SK-N-MC (cell line): ENCODE measurements at regions not wholly inside any gene's neighbourhood (a gene's known extent, or its start where the extent isn't known, plus 50 kb on each side); places are given as distances from the start of the nearest gene placed in this dataset.

Experiments used
- DNase-seq: peaks from one replicate; pipeline ENCODE4 v3.0.0-alpha.2; 2011; ENCODE audit warnings: low read depth, low spot score
- H3K27ac ChIP-seq: fragments of 200-600 bp; sonication (generic); 2 replicates; pipeline ENCODE4 v1.5.1; 2016; ENCODE audit warnings: mixed run types
- H3K36me3 ChIP-seq: fragments of 200-600 bp; sonication (generic); 2 replicates; pipeline ENCODE4 v1.6.1; 2017; ENCODE audit warnings: antibody characterized with exemption, low read length, mixed read lengths; ENCODE audit not compliant: insufficient read depth
- H3K4me3 ChIP-seq: fragments of 200-600 bp; sonication (generic); 2 replicates; pipeline ENCODE4 v1.5.1; 2016
- H3K9ac ChIP-seq: fragments of 200-600 bp; sonication (generic); 2 replicates; pipeline ENCODE4 v1.8.0; 2017; ENCODE audit warnings: mixed run types, mixed read lengths; ENCODE audit not compliant: insufficient read length
- H3K9me3 ChIP-seq: fragments of 200-600 bp; sonication (generic); 2 replicates; pipeline ENCODE4 v1.6.1; 2017; ENCODE audit warnings: low read depth, mild to moderate bottlenecking, antibody characterized with exemption, low read length, moderate library complexity, mixed read lengths
- EZH2 ChIP-seq: fragments of 200-600 bp; sonication (generic); IDR thresholded peaks from one replicate; pipeline ENCODE4 v1.6.1; 2017; ENCODE audit warnings: antibody characterized with exemption
- FOXP2 ChIP-seq: optimal IDR thresholded peaks from 2 replicates; pipeline ENCODE3; 2011; ENCODE audit warnings: mild to moderate bottlenecking, moderate library complexity; ENCODE audit not compliant: insufficient read depth; ENCODE audit errors: extremely low read length, control extremely low read depth
- POLR2AphosphoS5 ChIP-seq: IDR thresholded peaks from 2 replicates; pipeline ENCODE4 v1.6.1; 2012; ENCODE audit warnings: mild to moderate bottlenecking, low read depth, low read length, borderline replicate concordance

- Histone ChIP-seq H3K4me3 (no peak overlapping the region), H3K27ac (no peak overlapping the region), H3K9me3 (no peaks in the 10 kb centered on the region), H3K9ac (no peak overlapping the region), H3K36me3 (no peaks in the 10 kb centered on the region)
- DNase-seq: no peak
- TF ChIP-seq EZH2 (no peak), POLR2AphosphoS5 (no peak), FOXP2 (no peak)
Measured at GRCh38 chr13:72101768-72102400, 234.9 kb upstream of the DACH1 start.

- TF ChIP-seq FOXP2 (no peak), POLR2AphosphoS5 (no peak), EZH2 (no peak)
- DNase-seq: no peak
- H3K9me3 ChIP-seq: no peaks in the 10 kb centered on the region
Measured at GRCh38 chr13:72100339-72100738, 233.3 kb upstream of the DACH1 start.

GRCh38 chr13:72097568-72097967 is 230.6 kb upstream of the DACH1 start:
- DNase-seq: no peak
- H3K4me3 ChIP-seq: no peak overlapping the region
- H3K9ac ChIP-seq: no peak overlapping the region
- TF ChIP-seq POLR2AphosphoS5: no peak
- TF ChIP-seq FOXP2: no peak
- TF ChIP-seq EZH2: no peak
- no peak overlapping the region for H3K27ac ChIP-seq
- H3K9me3 ChIP-seq: no peaks in the 10 kb centered on the region
- no peaks in the 10 kb centered on the region for H3K36me3 ChIP-seq

More at GRCh38 chr13:72100339-72100738, 233.3 kb upstream of the DACH1 start:
- H3K4me3 ChIP-seq: no peak overlapping the region
- H3K27ac ChIP-seq: no peak overlapping the region
- no peak overlapping the region for H3K9ac ChIP-seq
- no peaks in the 10 kb centered on the region for H3K36me3 ChIP-seq

- DNase-seq: no peak
- no peak overlapping the region for H3K4me3 ChIP-seq
- no peak overlapping the region for H3K27ac ChIP-seq
- H3K9ac ChIP-seq: no peak overlapping the region
- no peaks in the 10 kb centered on the region for H3K36me3 ChIP-seq
- TF ChIP-seq FOXP2 (no peak), EZH2 (no peak), POLR2AphosphoS5 (no peak)
- H3K9me3 ChIP-seq: no peaks in the 10 kb centered on the region
Measured at GRCh38 chr13:72093262-72093661, 226.3 kb upstream of the DACH1 start.

- Histone ChIP-seq H3K9me3 (no peaks in the 10 kb centered on the region), H3K9ac (no peak overlapping the region), H3K27ac (no peak overlapping the region), H3K36me3 (no peaks in the 10 kb centered on the region), H3K4me3 (no peak overlapping the region)
- DNase-seq: no peak
- TF ChIP-seq EZH2 (no peak), POLR2AphosphoS5 (no peak), FOXP2 (no peak)
Measured at GRCh38 chr13:72074663-72075062, 207.7 kb upstream of the DACH1 start.

- DNase-seq: no peak
- Histone ChIP-seq H3K9me3 (no peaks in the 10 kb centered on the region), H3K27ac (no peak overlapping the region), H3K4me3 (no peak overlapping the region), H3K36me3 (no peaks in the 10 kb centered on the region), H3K9ac (no peak overlapping the region)
- TF ChIP-seq FOXP2: no peak
Measured at GRCh38 chr13:72072261-72072660, 205.3 kb upstream of the DACH1 start.

GRCh38 chr13:72071713-72072112 is 204.7 kb upstream of the DACH1 start:
- Histone ChIP-seq H3K36me3 (no peaks in the 10 kb centered on the region), H3K4me3 (no peak overlapping the region), H3K27ac (no peak overlapping the region), H3K9me3 (no peaks in the 10 kb centered on the region), H3K9ac (no peak overlapping the region)
- TF ChIP-seq EZH2 (no peak), POLR2AphosphoS5 (no peak), FOXP2 (no peak)
- DNase-seq: no peak

- DNase-seq: no peak
- Histone ChIP-seq H3K27ac (no peak overlapping the region), H3K36me3 (no peaks in the 10 kb centered on the region), H3K4me3 (no peak overlapping the region), H3K9ac (no peak overlapping the region), H3K9me3 (no peaks in the 10 kb centered on the region)
- TF ChIP-seq POLR2AphosphoS5: no peak
- TF ChIP-seq FOXP2: no peak
- no peak for TF ChIP-seq EZH2
Measured at GRCh38 chr13:72062566-72062965, 195.6 kb upstream of the DACH1 start.

- Histone ChIP-seq H3K9me3 (no peaks in the 10 kb centered on the region), H3K9ac (no peak overlapping the region), H3K4me3 (no peak overlapping the region), H3K27ac (no peak overlapping the region), H3K36me3 (no peaks in the 10 kb centered on the region)
- DNase-seq: no peak
- TF ChIP-seq POLR2AphosphoS5: no peak
Measured at GRCh38 chr13:72061613-72062012, 194.6 kb upstream of the DACH1 start.

GRCh38 chr13:72050251-72050650 is 183.2 kb upstream of the DACH1 start:
- no peak for DNase-seq
- H3K9ac ChIP-seq: no peak overlapping the region
- TF ChIP-seq POLR2AphosphoS5: no peak
- no peak for TF ChIP-seq FOXP2
- no peak for TF ChIP-seq EZH2

More at GRCh38 chr13:72050251-72050650, 183.2 kb upstream of the DACH1 start:
- no peaks in the 10 kb centered on the region for H3K9me3 ChIP-seq
- H3K27ac ChIP-seq: no peak overlapping the region
- no peak overlapping the region for H3K4me3 ChIP-seq
- H3K36me3 ChIP-seq: no peaks in the 10 kb centered on the region
